ENCODE measurements at regions not wholly inside any gene's neighbourhood (a gene's known extent, or its start where the extent isn't known, plus 50 kb on each side); places are given as distances from the start of the nearest gene placed in this dataset.

DNA sequence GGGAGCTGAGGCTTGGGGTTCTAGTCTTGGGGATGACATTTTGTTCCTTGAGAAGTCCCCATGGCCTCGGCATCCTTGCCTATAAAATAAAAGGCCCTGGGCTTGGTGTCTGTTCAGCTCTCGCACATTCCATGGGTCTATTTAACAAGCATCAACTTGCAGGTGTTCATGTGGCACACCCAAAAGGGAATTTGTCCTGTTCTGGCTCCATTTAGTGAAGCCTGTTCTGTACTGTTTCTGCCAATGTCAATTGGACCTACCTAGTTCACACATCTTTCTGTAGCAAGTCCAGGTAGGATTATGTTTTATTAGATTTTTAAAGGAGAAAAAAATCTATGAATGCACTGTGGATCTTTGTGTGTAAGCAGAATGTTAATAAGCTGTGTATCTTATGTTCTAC is 262.0 kb downstream of the HIVEP2 start:
- TF ChIP-seq, protein P1, sequence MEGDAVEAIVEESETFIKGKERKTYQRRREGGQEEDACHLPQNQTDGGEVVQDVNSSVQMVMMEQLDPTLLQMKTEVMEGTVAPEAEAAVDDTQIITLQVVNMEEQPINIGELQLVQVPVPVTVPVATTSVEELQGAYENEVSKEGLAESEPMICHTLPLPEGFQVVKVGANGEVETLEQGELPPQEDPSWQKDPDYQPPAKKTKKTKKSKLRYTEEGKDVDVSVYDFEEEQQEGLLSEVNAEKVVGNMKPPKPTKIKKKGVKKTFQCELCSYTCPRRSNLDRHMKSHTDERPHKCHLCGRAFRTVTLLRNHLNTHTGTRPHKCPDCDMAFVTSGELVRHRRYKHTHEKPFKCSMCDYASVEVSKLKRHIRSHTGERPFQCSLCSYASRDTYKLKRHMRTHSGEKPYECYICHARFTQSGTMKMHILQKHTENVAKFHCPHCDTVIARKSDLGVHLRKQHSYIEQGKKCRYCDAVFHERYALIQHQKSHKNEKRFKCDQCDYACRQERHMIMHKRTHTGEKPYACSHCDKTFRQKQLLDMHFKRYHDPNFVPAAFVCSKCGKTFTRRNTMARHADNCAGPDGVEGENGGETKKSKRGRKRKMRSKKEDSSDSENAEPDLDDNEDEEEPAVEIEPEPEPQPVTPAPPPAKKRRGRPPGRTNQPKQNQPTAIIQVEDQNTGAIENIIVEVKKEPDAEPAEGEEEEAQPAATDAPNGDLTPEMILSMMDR (IDR thresholded peaks at IDR 0.05) = no peak
- ATAC-seq = no peak

DNA sequence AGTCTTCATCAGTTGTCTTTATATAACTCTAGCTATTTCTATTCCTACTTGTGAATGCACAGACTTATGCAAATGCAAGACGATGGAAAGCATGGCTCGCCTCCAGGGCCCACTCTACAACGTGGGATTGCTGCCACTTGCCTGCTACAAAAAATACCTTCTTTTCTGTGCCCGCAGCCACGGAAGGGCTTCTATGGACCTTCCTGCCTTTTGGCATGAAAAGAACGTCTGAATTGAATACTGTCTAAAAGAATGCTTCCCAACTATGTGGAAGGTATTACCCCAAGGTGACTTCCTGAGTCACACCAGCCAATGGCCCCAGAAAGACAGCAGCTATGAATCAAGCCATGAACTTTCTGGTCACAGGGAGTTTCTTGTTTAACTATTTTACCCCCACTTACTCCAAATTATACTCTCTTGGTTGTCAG is 261.2 kb downstream of the HIVEP2 start:
- Histone ChIP-seq H3K27me3 (ENCODE audit: insufficient read depth in 3 of 3, low read length in 2 of 3) (peaks cover 0 to 4% (median 3%) of the 10 kb centered on the region in 3 donors), H3K27ac (no peak overlapping the region), H3K4me1 (no peaks in the 10 kb centered on the region), H3K36me3 (ENCODE audit: insufficient read depth in 1 of 2, low read depth in 1 of 2) (no peaks in the 10 kb centered on the region), H3K4me3 (no peak overlapping the region), H3K9me3 (no peaks in the 10 kb centered on the region)
- intact Hi-C loops (cut with DNase I) = loop anchor here (5.0 to 10.0 kb wide), 2 partner anchors 601 to 749 kb away; no protein-coding TSS in a partner anchor
- TF ChIP-seq, protein P1 (IDR thresholded peaks at IDR 0.05) = no peak
- ATAC-seq = no peak
- WGBS, 3 donors = 74 to 83% (median 82%) methylated on average over 6 of the region's 6 CpGs
- DNase-seq = no peak

More for the DNA sequence above, 262.0 kb downstream of the HIVEP2 start:
- H3K36me3 ChIP-seq (ENCODE audit: insufficient read depth in 1 of 2, low read depth in 1 of 2) = no peaks in the 10 kb centered on the region
- WGBS, 3 donors = 76 to 89% (median 87%) methylated on average over 2 of the region's 2 CpGs
- intact Hi-C loops (cut with DNase I) = loop anchor here (5.0 to 10.0 kb wide), 2 partner anchors 602 to 749 kb away; no protein-coding TSS in a partner anchor
- H3K27me3 ChIP-seq (ENCODE audit: insufficient read depth in 3 of 3, low read length in 2 of 3) = peaks cover 0 to 4% (median 3%) of the 10 kb centered on the region in 3 donors
- H3K27ac ChIP-seq = no peak overlapping the region
- DNase-seq = no peak
- no peaks in the 10 kb centered on the region for H3K9me3 ChIP-seq
- no peak overlapping the region for H3K4me3 ChIP-seq
- H3K4me1 ChIP-seq = no peaks in the 10 kb centered on the region

DNA sequence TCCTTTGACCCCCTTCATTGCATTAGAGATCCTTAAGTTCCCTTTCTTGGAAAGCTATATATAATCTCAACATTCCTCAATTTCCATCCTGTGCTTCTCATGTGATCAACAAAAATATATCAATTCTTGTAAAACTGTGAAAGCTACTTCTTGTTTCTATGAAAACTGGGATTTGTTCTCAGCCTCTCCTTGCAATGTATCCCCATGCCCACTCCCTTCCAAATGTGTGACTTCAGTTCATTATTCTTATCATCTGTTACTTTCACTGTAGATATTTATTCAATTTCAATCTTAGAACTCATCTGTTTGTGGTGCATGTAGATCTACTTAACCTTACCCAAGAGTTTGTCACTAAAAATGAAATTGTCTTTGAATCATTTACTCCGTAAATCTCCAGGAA is 260.6 kb downstream of the HIVEP2 start:
- DNase-seq (no peak), ATAC-seq (no peak)
- TF ChIP-seq, protein P1 (IDR thresholded peaks at IDR 0.05) = no peak
- WGBS, 3 donors = 93 to 98% (median 96%) methylated on average over 1 of the region's 1 CpG
- intact Hi-C loops (cut with DNase I) = loop anchor here (5.0 to 10.0 kb wide), 2 partner anchors 600 to 748 kb away; no protein-coding TSS in a partner anchor
- Histone ChIP-seq H3K27ac (no peak overlapping the region), H3K4me3 (no peak overlapping the region), H3K36me3 (ENCODE audit: insufficient read depth in 1 of 2, low read depth in 1 of 2) (no peaks in the 10 kb centered on the region), H3K9me3 (no peaks in the 10 kb centered on the region), H3K4me1 (no peaks in the 10 kb centered on the region), H3K27me3 (ENCODE audit: insufficient read depth in 3 of 3, low read length in 2 of 3) (peaks cover 0 to 4% (median 3%) of the 10 kb centered on the region in 3 donors)

DNA sequence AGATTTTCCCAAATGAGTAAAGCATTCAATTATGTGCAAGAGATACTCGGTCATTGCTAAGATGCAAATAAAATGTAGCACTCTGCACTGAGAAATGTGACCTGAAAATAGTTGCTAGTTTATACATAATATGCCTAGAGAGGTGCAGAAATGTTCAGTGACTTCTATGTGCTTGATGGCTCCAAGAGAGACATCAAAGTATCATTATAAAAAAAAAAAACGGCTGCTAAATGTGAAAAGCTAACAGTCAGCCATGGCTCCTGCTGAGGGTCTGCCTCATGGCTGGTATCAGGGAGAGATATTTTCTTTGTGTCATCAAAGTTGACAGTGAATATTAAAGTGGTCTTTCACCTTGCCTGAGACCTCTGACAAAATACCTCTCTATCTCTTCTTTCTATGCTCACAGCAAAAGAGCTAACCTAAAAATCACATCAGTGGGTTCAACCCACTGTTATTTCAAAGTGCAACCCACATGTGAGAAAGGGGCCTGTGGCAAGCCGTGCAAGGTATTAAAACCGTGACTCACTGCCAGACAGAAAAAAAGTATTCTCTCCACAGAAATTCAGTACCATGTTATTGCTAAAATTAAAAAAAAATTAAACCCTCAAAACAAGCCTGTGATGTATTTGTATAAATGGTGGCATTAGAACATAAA is 259.0 kb downstream of the HIVEP2 start:
- ATAC-seq = no peak
- no peak for DNase-seq
- WGBS, 3 donors = 63 to 72% (median 67%) methylated on average over 4 of the region's 4 CpGs

More for the DNA sequence above, 259.0 kb downstream of the HIVEP2 start:
- TF ChIP-seq, protein P1 (IDR thresholded peaks at IDR 0.05) = no peak
- Histone ChIP-seq H3K27ac (no peak overlapping the region), H3K27me3 (ENCODE audit: insufficient read depth in 3 of 3, low read length in 2 of 3) (peaks cover 0 to 4% (median 3%) of the 10 kb centered on the region in 3 donors), H3K9me3 (no peaks in the 10 kb centered on the region), H3K36me3 (ENCODE audit: insufficient read depth in 1 of 2, low read depth in 1 of 2) (no peaks in the 10 kb centered on the region), H3K4me3 (no peak overlapping the region), H3K4me1 (no peaks in the 10 kb centered on the region)
- intact Hi-C loops (cut with DNase I) = loop anchor here in 1 of 2 donors (10.0 kb wide), 1 partner anchor 599 kb away; no protein-coding TSS in a partner anchor

Data from psoas muscle (tissue), 7 donors.